ENCODE measurements at regions not wholly inside any gene's neighbourhood (a gene's known extent, or its start where the extent isn't known, plus 50 kb on each side); places are given as distances from the start of the nearest gene placed in this dataset.

- TF ChIP-seq CTCF (IDR thresholded peaks at IDR 0.05; ENCODE audit: poor library complexity) (no peak), EZH2 (IDR thresholded peaks at IDR 0.05; ENCODE audit: borderline replicate concordance) (no peak), EZH2phosphoT487 (IDR thresholded peaks at IDR 0.05; ENCODE audit: low read depth, severe bottlenecking, unreplicated experiment) (no peak)
These were observed 207.5 kb downstream of the CHRDL1 start for GRCh38 chrX:110588164-110588563.
